Muscle of back (tissue), 3 donors: ENCODE measurements at regions not wholly inside any gene's neighbourhood (a gene's known extent, or its start where the extent isn't known, plus 50 kb on each side); places are given as distances from the start of the nearest gene placed in this dataset.
"Not testable (repeated sequence)": the region's sequence is repeated elsewhere in the genome, so short reads cannot be mapped to it uniquely, and the experiment has no call there.

Experiments
- DNase-seq, 3 donors: peaks; one replicate each; pipeline versions ENCODE4 v3.0.0 to v3.0.0-alpha.2; 2013

DNA sequence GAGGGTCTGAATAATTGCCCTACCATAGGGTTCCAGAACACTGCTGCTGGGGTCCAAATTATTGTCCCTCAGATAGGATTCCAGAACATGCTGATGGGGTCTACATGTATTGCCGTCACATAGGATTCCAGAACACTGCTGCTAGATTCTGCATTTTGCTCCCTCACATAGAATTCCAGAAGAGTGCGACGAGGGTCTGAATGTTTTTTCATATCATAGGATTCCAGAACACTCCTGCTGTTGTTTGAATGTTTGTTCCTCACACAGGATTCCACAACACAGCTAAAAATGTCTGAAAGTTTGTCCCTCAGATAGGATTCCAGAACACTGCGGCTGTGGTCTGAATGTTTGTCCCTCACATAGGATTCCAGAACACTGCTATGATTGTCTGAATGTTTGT, 198.1 kb downstream of the FOXD4L6 start:
- not testable (repeated sequence) for DNase-seq

DNA sequence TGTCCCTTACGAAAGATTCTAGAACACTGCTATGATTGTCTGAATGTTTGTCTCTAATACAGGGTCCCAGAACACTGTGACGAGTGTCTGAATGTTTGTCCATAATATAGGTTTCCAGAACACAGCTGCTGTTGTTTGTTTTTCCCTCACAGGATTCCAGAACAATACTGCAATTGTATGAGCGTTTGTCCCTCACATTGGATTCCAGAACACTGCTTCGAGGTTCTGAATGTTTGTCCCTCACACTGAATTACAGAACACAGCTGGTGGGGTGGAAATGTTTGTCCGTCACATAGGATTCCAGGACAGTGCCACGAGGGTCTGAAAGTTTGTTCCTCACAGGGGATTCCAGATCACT, 199.0 kb downstream of the FOXD4L6 start:
- DNase-seq = not testable (repeated sequence)

DNA sequence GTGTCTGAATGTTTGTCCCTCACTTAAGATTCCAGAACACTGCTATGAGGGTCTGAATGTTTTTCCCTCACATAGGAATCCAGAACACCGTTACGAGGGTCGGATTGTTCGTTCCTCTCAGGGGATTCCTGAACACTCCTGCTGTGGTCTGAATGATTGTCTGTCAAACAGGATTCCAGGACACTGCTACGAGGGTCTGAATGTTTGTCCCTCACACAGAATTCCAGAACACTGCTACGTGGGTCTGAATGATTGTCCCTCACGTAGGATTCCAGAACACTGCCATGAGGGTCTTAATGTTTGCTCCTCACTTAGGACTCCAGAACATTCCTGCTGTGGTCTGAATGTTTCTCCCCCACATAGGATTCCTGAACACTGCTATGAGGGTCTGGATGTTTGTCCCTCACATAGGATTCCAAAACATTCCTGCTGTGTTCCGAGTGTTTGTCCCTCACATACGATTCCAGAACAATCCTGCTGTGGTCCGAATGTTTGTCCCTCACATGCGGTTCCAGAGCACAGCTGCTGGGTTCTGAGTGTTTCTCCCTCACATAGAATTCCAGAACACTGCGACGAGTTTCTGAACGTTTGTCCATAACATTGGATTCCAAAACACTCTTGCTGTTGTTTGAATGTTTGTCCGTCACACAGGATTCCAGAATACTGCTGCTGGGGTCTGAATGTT, 199.5 kb downstream of the FOXD4L6 start:
- DNase-seq = no peak

DNA sequence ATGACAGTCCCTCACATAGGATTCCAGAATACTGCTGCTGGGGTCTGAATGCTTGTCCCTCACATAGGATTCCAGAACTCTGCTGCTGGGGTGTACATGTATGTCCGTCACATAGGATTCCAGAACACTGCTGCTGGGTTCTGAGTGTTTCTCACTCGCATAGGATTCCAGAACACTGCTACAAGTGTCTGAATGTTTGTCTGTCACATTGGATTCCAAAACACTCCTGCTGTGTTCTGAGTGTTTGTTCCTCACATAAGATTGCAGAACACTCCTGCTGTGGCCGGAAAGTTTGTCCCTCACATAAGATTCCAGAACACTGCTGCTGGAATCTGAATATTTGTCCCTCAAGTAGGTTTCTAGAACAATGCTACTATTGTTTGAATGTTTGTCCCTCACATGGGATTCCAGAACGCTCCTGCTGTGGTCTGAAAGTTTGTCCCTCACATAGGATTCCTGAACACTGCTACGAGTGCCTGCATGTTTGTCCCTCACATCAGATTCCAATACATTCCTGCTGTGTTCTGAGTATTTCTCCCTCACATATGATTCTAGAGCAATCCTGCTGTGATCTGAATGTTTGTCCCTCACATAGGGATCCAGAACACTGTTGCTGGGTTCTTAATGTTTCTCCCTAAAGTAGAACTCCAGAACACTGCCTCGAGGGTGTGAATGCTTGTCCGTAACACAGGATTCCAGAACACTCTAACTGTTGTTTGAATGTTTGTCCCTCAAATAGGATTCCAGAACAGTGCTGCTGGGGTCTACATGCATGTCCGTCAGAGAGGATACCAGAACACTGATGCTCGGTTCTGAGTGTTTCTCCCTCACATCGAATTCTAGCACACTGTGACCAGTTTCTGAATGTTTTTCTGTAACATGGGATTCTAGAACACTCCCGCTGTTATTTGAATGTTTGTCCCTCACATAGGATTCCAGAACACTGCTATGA, 200.4 kb downstream of the FOXD4L6 start:
- no peak for DNase-seq

DNA sequence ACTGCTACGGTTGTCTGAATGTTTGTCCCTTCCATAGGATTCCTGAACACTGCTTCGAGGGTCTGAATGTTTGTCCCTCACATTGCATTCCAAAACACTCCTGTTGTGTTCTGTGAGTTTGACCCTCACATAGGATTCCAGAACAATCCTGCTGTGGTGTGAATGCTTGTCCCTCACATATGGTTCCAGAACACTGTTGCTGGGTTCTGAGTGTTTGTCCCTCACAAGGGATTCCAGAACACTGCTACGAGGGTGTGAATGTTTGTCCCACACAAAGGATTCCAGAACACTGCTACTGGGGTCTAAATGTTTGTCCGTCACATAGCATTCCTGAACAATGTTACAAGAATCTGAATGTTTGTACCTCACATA, 201.2 kb downstream of the FOXD4L6 start:
- no peak for DNase-seq

DNA sequence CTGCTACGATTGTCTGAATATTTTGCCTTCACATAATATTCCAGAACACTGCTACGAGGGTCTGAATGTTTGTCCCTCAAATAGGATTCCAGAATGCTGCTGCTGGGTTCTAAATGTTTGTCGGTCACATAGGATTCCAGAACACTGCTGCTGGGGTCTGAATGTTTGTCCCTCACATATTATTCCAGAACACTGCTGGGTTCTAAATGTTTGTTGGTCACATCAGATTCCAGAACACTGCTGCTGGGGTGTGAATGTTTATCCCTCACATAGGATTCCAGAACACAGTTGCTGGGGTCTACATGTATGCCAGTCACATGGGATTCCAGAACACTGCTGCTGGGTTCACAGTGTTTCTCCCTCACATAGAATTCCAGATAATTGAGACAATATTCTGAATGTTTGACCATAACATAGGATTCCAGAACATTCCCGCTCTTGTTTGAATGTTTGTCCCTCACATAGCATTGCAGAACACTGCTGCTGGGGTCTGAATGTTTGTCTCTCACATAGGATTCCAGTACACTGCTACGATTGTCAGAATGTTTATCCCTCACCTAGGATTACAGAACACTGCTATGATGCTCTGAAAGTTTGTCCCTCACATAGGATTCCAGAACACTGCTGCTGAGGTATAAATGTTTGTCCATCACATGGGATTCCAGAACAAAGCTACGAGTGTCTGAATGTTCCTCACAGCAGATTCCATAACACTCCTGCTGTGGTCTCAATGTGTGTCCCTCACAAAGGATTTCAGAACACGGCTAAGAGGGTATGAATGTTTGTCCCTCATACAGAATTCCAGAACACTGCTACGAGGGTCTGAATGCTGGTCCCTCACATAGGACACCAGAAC, 201.8 kb downstream of the FOXD4L6 start:
- DNase-seq = no peak

DNA sequence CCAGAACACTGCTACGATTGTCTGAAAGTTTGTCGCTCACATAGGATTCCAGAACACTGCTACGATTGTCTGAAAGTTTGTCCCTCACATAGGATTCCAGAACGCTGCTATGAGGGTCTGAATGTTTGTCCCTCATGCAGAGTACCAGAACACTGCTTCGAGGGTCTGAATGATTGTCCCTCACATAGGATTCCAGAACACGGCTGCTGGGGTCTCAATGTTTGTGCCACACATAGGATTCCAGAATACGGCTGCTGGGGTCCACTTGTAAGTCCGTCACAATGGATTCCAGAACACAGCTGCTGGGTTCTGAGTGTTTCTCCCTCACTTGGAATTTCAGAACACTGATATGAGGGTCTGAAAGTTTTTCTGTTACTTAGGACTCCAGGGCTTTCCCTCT, 203.3 kb downstream of the FOXD4L6 start:
- DNase-seq = no peak

DNA sequence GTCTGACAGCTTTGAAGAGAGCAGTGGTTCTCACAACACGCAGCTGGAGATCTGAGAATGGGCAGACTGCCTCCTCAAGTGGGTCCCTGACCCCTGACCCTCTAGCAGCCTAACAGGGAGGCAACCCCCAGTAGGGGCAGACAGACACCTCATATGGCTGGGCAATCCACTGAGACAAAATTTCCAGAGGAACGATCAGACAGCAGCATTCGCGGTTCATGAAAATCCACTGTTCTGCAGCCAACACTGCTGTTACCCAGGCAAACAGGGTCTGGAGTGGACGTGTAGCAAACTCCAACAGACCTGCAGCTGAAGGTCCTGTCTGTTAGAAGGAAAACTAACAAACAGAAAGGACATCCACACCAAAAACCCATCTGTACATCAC, 212.1 kb downstream of the FOXD4L6 start:
- DNase-seq = not testable (repeated sequence)

DNA sequence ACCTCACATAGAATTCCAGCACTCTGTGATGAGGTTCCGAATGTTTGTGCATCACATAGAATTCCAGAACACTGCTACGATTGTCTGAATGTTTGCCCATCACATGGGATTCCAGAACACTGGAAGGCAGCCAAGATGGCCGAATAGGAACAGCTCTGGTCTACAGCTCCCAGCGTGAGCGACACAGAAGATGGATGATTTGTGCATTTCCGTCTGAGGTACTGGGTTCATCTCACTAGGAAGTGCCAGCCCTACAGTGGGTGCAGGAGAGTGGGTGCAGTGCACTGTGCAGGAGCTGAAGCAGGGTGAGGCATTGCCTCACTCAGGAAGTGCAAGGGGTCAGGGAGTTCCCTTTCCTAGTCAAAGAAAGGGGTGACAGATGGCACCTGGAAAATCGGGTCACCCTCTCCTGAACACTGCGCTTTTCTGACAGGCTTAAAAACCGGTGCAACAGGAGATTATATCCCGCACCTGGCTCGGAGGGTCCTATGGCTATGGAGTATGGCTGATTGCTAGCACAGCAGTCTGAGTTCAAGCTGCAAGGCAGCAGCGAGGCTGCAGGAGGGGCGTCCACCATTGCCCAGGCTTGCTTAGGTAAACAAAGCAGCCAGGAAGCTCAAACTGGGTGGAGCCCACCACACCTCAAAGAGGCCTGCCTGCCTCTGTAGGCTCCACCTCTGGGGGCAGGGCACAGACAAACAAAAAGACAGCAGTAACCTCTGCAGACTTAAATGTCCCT, 212.7 kb downstream of the FOXD4L6 start:
- not testable (repeated sequence) for DNase-seq

DNA sequence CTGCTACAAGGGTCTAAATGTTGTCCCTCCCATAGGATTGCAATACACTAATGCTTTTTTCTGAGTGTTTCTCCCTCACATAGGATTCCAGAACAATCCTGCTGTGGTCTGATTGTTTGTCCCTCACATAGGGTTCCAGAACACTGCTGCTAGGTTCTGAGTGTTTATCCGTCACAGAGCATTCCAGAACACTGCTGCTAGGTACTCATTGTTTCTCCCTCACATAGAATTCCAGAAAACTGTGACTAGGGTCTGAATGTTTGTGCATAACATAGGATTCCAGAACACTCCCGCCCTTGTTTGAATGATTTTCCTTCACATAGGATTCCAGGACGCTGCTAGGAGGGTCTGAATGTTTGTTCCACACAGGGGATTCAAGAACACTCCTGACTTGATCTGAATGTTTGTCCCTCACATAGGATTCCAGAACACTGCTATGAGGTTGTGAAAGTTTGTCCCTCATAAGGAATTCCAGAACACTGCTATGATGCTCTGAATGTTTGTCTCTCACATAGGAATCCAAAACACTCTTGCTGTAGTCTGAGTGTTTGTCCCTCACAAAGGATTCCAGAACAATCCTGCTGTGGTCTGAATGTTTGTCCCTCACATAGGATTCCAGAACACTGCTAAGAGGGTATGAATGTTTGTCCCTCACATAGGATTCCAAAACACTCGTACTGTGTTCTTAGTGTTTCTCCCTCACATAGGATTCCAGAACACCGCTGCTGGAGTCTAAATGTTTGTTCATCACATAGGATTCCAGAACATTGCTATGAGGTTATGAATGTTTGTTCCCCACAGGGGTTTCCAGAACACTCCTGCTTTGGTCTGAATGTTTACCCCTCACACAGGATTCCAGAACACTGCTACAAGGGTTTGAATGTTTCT, 213.5 kb downstream of the FOXD4L6 start:
- DNase-seq = no peak

DNA sequence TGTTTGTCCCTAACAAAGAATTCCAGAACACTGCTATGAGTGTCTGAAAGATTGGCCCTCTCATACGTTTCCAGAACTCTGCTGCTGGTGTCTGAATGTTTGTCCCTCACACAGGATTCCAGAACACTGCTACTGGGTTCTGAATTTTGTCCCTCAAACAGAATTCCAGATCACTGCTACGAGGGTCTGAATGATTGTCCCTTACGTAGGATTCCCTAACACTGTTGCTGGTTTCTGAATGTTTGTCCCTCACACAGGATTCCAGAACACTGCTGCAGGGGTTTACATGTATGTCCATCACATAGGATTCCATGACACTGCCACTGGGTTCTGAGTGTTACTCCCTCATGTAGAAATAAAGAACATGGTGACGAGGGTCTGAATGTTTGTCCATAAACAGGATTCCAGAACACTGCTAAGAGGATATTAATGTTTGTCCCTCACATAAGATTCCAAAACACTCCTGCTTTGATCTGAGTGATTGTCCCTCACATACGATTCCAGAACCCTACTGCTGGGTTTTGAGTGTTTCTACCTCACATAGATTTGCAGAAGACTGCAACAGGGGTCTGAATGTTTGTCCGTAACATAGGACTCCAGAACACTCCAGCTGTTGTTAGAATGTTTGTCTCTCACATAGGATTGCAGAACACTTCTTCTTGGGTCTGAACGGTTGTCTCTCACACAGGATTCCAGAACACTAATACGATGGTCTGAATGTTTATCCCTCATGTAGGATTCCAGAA, 214.4 kb downstream of the FOXD4L6 start:
- DNase-seq = no peak

DNA sequence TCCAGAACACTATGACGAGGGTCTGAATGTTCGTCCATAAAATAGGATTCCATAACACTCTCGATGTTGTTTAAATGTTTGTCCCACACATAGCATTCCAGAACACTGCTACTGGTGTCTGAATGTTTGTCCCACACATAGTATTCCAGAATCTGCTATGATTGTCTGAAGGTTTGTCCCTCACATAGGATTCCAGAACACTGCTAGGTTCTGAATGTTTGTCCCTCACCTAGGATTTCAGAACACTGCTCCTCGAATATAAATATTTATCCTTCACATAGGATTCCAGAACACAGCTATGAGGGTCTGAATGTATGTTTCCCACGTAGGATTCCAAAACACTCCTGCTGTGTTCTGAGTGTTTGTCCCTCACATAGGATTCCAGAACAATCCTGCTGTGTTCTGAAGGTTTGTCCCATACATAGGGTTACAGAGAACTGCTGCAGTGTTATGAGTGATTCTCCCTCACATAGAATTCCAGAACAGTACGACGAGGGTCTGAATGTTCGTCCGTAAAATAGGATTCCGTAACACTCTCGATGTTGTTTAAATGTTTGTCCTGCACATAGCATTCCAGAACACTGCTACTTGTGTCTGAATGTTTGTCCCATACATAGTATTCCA, 215.3 kb downstream of the FOXD4L6 start:
- DNase-seq = no peak

DNA sequence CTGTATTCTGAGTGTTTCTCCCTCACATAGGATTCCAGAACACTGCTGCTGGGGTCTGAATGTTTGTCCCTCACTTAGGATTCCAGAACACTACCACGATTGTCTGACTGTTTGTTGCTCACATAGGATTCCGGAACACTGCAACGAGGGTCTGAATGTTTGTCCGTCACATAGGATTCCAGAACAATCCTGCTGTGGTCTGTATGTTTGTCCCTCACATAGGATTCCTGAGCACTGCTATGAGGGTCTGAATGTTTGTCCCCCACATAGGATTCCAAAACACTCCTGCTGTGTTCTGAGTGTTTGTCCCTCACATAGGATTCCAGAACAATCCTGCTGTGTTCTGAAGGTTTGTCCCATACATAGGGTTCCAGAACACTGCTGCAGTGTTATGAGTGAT, 215.8 kb downstream of the FOXD4L6 start:
- DNase-seq = not testable (repeated sequence)

DNA sequence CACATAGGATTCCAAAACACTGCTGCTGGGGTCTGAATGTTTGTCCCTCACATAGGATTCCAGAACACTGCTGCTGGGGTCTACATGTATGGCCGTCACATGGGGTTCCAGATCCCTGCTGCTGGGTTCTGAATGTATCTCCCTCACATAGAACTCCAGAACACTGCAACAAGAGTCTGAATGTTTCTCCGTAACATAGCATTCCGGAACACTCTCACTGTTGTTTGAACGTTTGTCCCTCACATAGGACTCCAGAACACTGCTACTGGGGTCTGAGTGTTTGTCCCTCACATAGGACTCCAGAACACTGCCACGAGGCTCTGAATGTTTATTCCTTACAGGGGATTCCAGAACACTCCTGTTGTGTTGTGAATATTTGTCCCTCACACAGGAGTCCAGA, 216.8 kb downstream of the FOXD4L6 start:
- DNase-seq = no peak

DNA sequence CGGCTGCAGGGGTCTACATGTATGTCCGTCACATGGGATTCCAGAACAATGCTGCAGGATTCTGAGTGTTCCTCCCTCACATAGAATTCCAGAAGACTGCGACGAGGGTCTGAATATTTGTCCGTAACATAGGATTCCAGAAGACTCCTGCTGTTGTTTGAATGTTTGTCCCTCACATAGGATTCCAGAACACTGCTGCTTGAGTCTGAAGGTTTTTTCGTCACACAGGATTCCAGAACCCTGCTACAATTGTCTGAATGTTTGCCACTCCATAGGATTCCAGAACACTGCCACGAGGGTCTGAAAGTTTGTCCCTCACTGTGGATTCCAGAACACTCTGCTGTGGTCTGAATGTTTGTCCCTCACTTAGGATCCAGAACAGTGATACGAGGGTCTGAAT, 217.5 kb downstream of the FOXD4L6 start:
- not testable (repeated sequence) for DNase-seq

DNA sequence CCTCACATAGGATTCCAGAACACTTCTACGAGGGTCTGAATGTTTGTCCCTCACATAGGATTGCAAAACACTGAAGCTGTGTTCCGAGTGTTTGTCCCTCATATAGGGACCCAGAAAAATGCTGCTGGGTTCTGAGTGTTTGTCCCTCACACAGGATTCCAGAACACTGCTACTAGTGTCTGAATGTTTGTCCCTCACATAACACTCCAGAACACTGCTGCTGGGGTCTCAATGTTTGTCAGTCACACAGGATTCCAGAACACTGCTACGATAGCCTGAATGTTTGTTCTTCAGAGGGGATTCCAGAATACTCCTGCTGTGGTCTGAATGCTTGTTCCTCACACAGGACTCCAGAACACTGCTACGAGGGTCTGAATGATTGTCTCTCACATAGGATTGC, 218.7 kb downstream of the FOXD4L6 start:
- no peak for DNase-seq

DNA sequence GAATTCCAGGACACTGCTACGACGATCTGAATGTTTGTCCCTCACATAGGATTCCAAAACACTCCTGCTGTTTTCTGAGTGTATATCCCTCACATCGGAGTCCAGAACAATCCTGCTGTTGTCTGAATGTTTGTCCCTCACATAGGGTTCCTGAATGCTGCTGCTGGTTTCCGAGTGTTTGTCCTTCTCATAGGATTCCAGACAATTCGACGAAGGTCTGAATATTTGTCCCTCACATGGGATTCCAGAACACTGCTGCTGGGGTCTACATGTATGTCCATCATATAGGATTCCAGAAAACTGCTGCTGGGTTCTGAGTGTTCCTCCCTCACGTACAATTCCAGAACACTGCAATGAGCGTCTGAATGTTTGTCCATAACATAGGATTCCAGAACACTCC, 219.4 kb downstream of the FOXD4L6 start:
- DNase-seq = not testable (repeated sequence)

DNA sequence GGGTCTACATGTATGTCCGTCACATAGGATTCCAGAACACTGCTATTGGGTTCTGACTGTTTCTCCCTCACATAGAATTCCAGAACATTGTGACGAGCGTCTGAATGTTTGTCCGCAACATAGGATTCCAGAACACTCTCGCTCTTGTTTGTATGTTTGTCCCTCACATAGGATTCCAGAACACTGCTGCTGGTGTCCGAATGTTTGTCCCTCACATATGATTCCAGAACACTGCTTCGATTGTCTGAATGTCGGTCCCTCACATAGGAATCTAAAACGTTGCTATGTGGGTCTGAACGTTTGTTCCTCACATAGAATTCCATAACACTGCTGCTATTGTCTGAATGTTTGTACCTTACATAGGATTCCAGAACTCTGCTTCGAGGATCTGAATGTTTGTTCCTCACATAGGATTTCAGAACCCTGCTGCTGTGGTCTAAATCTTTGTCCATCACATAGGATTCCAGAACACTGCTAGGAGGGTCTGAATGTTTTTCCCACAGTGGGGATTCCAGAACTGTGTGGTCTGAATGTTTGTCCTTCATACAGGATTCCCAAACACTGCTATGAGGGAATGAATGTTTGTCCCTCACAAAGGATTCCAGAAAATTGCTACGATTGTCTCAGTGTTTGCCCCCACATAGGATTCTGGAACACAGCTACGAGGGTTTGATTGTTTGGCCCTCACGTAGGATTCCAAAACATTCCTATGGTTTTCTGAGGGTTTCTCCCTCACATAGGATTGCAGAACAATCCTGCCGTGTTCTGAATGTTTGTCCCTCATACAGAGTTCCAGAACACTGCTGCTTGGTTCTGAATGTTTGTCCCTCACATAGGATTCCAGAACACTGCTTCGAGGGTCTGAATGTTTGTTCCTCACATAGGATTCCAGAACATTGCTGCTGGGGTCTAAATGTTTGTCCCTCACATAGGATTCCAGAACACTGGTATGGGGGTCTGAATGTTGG, 220.5 kb downstream of the FOXD4L6 start:
- no peak for DNase-seq
